ENCODE measurements at regions not wholly inside any gene's neighbourhood (a gene's known extent, or its start where the extent isn't known, plus 50 kb on each side); places are given as distances from the start of the nearest gene placed in this dataset.

- Histone ChIP-seq H3K27ac (ENCODE audit: insufficient read depth in 1 of 2, low read depth in 1 of 2, low read length in 2 of 2, poor library complexity in 1 of 2, severe bottlenecking in 2 of 2) (no peak overlapping the region), H3K4me3 (ENCODE audit: control insufficient read depth in 1 of 7, extremely low read depth in 1 of 7, insufficient read depth in 4 of 7, low read depth in 2 of 7, low read length in 6 of 7) (no peak overlapping the region), H3K27me3 (replicated peaks in 2 of 5; ENCODE audit: control insufficient read depth in 4 of 5, insufficient read depth in 5 of 5, low read length in 4 of 5) (no peaks in the 10 kb centered on the region), H3K9me3 (ENCODE audit: control extremely low read depth in 1 of 5, control insufficient read depth in 4 of 5, insufficient read depth in 2 of 5, low read depth in 1 of 5, low read length in 4 of 5) (peaks cover 0 to 18% (median 9%) of the 10 kb centered on the region in 5 experiments), H3K4me1 (ENCODE audit: control extremely low read depth in 1 of 4, control insufficient read depth in 4 of 4, insufficient read depth in 4 of 4, low read length in 3 of 4) (no peaks in the 10 kb centered on the region), H3K36me3 (ENCODE audit: control insufficient read depth in 4 of 4, insufficient read depth in 4 of 4, low read length in 3 of 4) (no peaks in the 10 kb centered on the region)
- 96% methylated on average over 10 of the region's 11 CpGs for WGBS (ENCODE audit: insufficient coverage)
- POLR2A ChIA-PET, result no interaction called here
- no peak for DNase-seq
- CTCF ChIA-PET, result interaction anchor here (1.1 kb wide), 1 partner anchor 18 kb away, joined by 3 read pairs; no protein-coding TSS in a partner anchor
Observed at GRCh38 chr10:42883993-42884983, 101.7 kb downstream of the BMS1 start.

GRCh38 chr10:42885491-42886270 lies 103.1 kb downstream of the BMS1 start:
- ChIA-PET POLR2A (no interaction called here), CTCF (no interaction called here)
- Histone ChIP-seq H3K4me1 (ENCODE audit: control extremely low read depth in 1 of 4, control insufficient read depth in 4 of 4, insufficient read depth in 4 of 4, low read length in 3 of 4) (no peaks in the 10 kb centered on the region), H3K4me3 (ENCODE audit: control insufficient read depth in 1 of 7, extremely low read depth in 1 of 7, insufficient read depth in 4 of 7, low read depth in 2 of 7, low read length in 6 of 7) (no peak overlapping the region), H3K27me3 (replicated peaks in 2 of 5; ENCODE audit: control insufficient read depth in 4 of 5, insufficient read depth in 5 of 5, low read length in 4 of 5) (no peaks in the 10 kb centered on the region), H3K27ac (ENCODE audit: insufficient read depth in 1 of 2, low read depth in 1 of 2, low read length in 2 of 2, poor library complexity in 1 of 2, severe bottlenecking in 2 of 2) (no peak overlapping the region), H3K36me3 (ENCODE audit: control insufficient read depth in 4 of 4, insufficient read depth in 4 of 4, low read length in 3 of 4) (no peaks in the 10 kb centered on the region), H3K9me3 (ENCODE audit: control extremely low read depth in 1 of 5, control insufficient read depth in 4 of 5, insufficient read depth in 2 of 5, low read depth in 1 of 5, low read length in 4 of 5) (peaks cover 0 to 18% (median 9%) of the 10 kb centered on the region in 5 experiments)
- DNase-seq, result no peak
- 88% methylated on average over 8 of the region's 8 CpGs for WGBS (ENCODE audit: insufficient coverage)

GRCh38 chr10:42887734-42888503 lies 105.3 kb downstream of the BMS1 start:
- DNase-seq, result no peak
- Histone ChIP-seq H3K27ac (ENCODE audit: insufficient read depth in 1 of 2, low read depth in 1 of 2, low read length in 2 of 2, poor library complexity in 1 of 2, severe bottlenecking in 2 of 2) (no peak overlapping the region), H3K4me3 (ENCODE audit: control insufficient read depth in 1 of 7, extremely low read depth in 1 of 7, insufficient read depth in 4 of 7, low read depth in 2 of 7, low read length in 6 of 7) (no peak overlapping the region), H3K27me3 (replicated peaks in 2 of 5; ENCODE audit: control insufficient read depth in 4 of 5, insufficient read depth in 5 of 5, low read length in 4 of 5) (no peaks in the 10 kb centered on the region), H3K4me1 (ENCODE audit: control extremely low read depth in 1 of 4, control insufficient read depth in 4 of 4, insufficient read depth in 4 of 4, low read length in 3 of 4) (no peaks in the 10 kb centered on the region), H3K9me3 (ENCODE audit: control extremely low read depth in 1 of 5, control insufficient read depth in 4 of 5, insufficient read depth in 2 of 5, low read depth in 1 of 5, low read length in 4 of 5) (peaks cover 0 to 8% (median 1%) of the 10 kb centered on the region in 5 experiments), H3K36me3 (ENCODE audit: control insufficient read depth in 4 of 4, insufficient read depth in 4 of 4, low read length in 3 of 4) (no peaks in the 10 kb centered on the region)
- ChIA-PET CTCF (no interaction called here), POLR2A (no interaction called here)
- WGBS (ENCODE audit: insufficient coverage), result 86% methylated on average over 1 of the region's 1 CpG

DNA sequence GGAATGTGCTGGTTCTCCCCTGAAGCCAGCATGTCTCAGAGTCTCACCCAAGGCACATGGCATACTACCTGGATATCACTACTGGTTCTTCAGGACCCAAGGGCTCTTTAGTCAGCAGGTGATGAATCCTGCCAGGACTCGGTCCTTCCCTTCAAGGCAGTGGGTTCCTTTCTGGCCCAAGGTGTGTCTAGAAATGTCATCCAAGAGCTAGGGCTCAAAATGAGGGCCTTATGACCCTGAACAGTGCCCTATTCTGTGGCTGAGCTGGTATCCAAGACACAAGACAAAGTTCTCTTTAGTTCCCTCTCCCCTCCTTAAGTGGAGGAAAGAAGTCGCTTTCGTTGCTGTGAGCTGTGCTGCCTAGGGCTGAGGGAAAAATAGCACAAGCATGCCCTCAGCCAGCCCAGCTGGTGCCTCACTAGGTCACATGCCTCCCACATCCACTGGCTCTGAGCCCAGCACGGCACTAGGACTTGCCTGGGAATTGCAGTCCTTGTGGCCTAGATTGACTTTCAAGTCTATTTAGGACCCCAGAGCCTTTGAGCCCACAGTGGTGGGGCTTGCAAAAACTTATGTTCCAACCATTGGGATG lies 106.0 kb downstream of the BMS1 start:
- ChIA-PET CTCF (no interaction called here), POLR2A (no interaction called here)
- no peaks in the 10 kb centered on the region for H3K4me1 ChIP-seq (ENCODE audit: control extremely low read depth in 1 of 4, control insufficient read depth in 4 of 4, insufficient read depth in 4 of 4, low read length in 3 of 4)
- no peaks in the 10 kb centered on the region for H3K36me3 ChIP-seq (ENCODE audit: control insufficient read depth in 4 of 4, insufficient read depth in 4 of 4, low read length in 3 of 4)
- WGBS (ENCODE audit: insufficient coverage), result 100% methylated on average over 1 of the region's 4 CpGs
- H3K9me3 ChIP-seq (ENCODE audit: control extremely low read depth in 1 of 5, control insufficient read depth in 4 of 5, insufficient read depth in 2 of 5, low read depth in 1 of 5, low read length in 4 of 5), result peaks cover 0 to 3% (median 0%) of the 10 kb centered on the region in 5 experiments
- no peak overlapping the region for H3K4me3 ChIP-seq (ENCODE audit: control insufficient read depth in 1 of 7, extremely low read depth in 1 of 7, insufficient read depth in 4 of 7, low read depth in 2 of 7, low read length in 6 of 7)
- H3K27me3 ChIP-seq (replicated peaks in 2 of 5; ENCODE audit: control insufficient read depth in 4 of 5, insufficient read depth in 5 of 5, low read length in 4 of 5), result no peaks in the 10 kb centered on the region
- DNase-seq, result no peak
- no peak overlapping the region for H3K27ac ChIP-seq (ENCODE audit: insufficient read depth in 1 of 2, low read depth in 1 of 2, low read length in 2 of 2, poor library complexity in 1 of 2, severe bottlenecking in 2 of 2)

- WGBS (ENCODE audit: insufficient coverage), result 39% methylated on average over 3 of the region's 7 CpGs
- Histone ChIP-seq H3K27me3 (replicated peaks in 2 of 5; ENCODE audit: control insufficient read depth in 4 of 5, insufficient read depth in 5 of 5, low read length in 4 of 5) (peaks cover 0 to 41% (median 17%) of the 10 kb centered on the region in 5 experiments), H3K27ac (ENCODE audit: insufficient read depth in 1 of 2, low read depth in 1 of 2, low read length in 2 of 2, poor library complexity in 1 of 2, severe bottlenecking in 2 of 2) (no peak overlapping the region), H3K36me3 (ENCODE audit: control insufficient read depth in 4 of 4, insufficient read depth in 4 of 4, low read length in 3 of 4) (no peaks in the 10 kb centered on the region), H3K4me3 (ENCODE audit: control insufficient read depth in 1 of 7, extremely low read depth in 1 of 7, insufficient read depth in 4 of 7, low read depth in 2 of 7, low read length in 6 of 7) (no peak overlapping the region), H3K9me3 (ENCODE audit: control extremely low read depth in 1 of 5, control insufficient read depth in 4 of 5, insufficient read depth in 2 of 5, low read depth in 1 of 5, low read length in 4 of 5) (peaks cover 0 to 31% (median 28%) of the 10 kb centered on the region in 5 experiments), H3K4me1 (ENCODE audit: control extremely low read depth in 1 of 4, control insufficient read depth in 4 of 4, insufficient read depth in 4 of 4, low read length in 3 of 4) (peaks cover 0 to 12% (median 2%) of the 10 kb centered on the region in 4 experiments)
- peak in 1 of 3 donors; percentile 17 for DNase-seq
- POLR2A ChIA-PET, result no interaction called here
- CTCF ChIA-PET, result no interaction called here
Observed at GRCh38 chr10:42896735-42897134, 114.1 kb downstream of the BMS1 start.

DNA sequence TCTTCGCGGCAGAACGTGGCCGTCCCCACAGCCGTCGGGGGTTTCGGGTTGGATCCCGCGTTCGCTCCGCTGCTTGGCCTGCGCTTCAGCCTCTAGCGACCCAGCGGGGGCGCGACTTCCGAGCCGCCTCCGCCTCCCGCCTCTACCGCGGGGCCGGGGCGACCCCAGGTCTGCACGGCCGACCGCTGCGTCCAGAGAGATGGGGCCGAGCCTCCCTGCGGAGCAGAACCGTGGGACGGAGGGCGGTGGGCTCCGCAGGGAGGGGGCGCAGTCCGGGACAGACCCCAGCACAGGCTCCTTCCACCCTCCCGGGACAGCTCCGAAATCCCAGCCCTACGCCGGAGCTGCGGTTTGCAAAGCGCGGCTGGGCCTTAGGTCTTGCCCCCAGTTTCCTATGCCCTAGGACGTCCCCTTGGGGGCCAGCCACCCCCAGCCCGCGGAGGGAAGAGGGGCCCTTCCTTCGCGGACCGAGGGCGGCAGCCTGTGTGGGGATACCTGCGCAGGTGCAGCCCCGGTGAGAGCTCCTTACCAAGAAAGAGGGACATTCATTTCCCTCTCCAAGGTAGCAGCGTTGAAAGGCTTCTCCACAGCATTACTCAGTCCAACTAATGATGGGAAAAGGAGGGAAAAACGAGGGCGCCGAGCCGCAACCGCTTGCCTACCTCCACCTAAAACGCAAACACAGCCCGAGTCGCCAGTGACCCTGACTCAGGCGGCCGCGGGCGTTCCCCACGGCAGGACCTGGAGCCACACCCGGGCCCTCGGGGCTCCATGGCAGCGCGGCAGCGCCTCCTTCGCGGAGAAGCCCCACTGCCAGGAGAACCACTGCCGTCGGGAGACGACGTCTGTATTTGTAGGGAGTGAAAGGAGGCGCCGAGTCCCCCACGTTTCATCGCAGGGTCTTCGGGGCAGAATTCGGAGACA lies 115.7 kb downstream of the BMS1 start:
- DNase-seq, result peak in 1 of 3 donors; percentile 28
- WGBS (ENCODE audit: insufficient coverage), result 17% methylated on average over 59 of the region's 83 CpGs
- H3K27ac ChIP-seq (ENCODE audit: insufficient read depth in 1 of 2, low read depth in 1 of 2, low read length in 2 of 2, poor library complexity in 1 of 2, severe bottlenecking in 2 of 2), result no peak overlapping the region
- H3K4me1 ChIP-seq (ENCODE audit: control extremely low read depth in 1 of 4, control insufficient read depth in 4 of 4, insufficient read depth in 4 of 4, low read length in 3 of 4), result peaks cover 0 to 12% (median 2%) of the 10 kb centered on the region in 4 experiments
- ChIA-PET CTCF (no interaction called here), POLR2A (no interaction called here)
- H3K4me3 ChIP-seq (ENCODE audit: control insufficient read depth in 1 of 7, extremely low read depth in 1 of 7, insufficient read depth in 4 of 7, low read depth in 2 of 7, low read length in 6 of 7), result peak overlapping the region in 3 of 7 experiments; percentile 11 to 42 (median 42)
- H3K9me3 ChIP-seq (ENCODE audit: control extremely low read depth in 1 of 5, control insufficient read depth in 4 of 5, insufficient read depth in 2 of 5, low read depth in 1 of 5, low read length in 4 of 5), result peaks cover 0 to 39% (median 34%) of the 10 kb centered on the region in 5 experiments
- peaks cover 0 to 41% (median 17%) of the 10 kb centered on the region in 5 experiments for H3K27me3 ChIP-seq (replicated peaks in 2 of 5; ENCODE audit: control insufficient read depth in 4 of 5, insufficient read depth in 5 of 5, low read length in 4 of 5)
- no peaks in the 10 kb centered on the region for H3K36me3 ChIP-seq (ENCODE audit: control insufficient read depth in 4 of 4, insufficient read depth in 4 of 4, low read length in 3 of 4)
